ENCODE measurements at regions not wholly inside any gene's neighbourhood (a gene's known extent, or its start where the extent isn't known, plus 50 kb on each side); places are given as distances from the start of the nearest gene placed in this dataset.

GRCh38 chr6:144345451-144345850, 60.3 kb downstream of the UTRN start:
- Histone ChIP-seq H3K36me3 (ENCODE audit: control insufficient read depth, insufficient read depth, low read length) (peaks cover 3% of the 10 kb centered on the region), H3K27ac (ENCODE audit: low read depth, low read length, severe bottlenecking) (no peak overlapping the region), H3K4me3 (ENCODE audit: extremely low read depth, insufficient read depth, low read length, poor library complexity, severe bottlenecking) (no peak overlapping the region), H3K9me3 (ENCODE audit: control insufficient read depth, low read length) (no peaks in the 10 kb centered on the region), H3K4me1 (ENCODE audit: control insufficient read depth, insufficient read depth, low read length, poor library complexity, severe bottlenecking) (peaks cover 25% of the 10 kb centered on the region)
- 71 to 89% methylated on average over 3 to 4 of the region's 4 CpGs for WGBS, 2 experiments (ENCODE audit: insufficient coverage in 2 of 2)

- WGBS, 2 experiments (ENCODE audit: insufficient coverage in 2 of 2), result 80 to 89% methylated on average over 10 of the region's 11 CpGs
- Histone ChIP-seq H3K9me3 (ENCODE audit: control insufficient read depth, low read length) (no peaks in the 10 kb centered on the region), H3K27ac (ENCODE audit: low read depth, low read length, severe bottlenecking) (peak overlapping the region; percentile 59), H3K36me3 (ENCODE audit: control insufficient read depth, insufficient read depth, low read length) (peaks cover 3% of the 10 kb centered on the region), H3K4me3 (ENCODE audit: extremely low read depth, insufficient read depth, low read length, poor library complexity, severe bottlenecking) (no peak overlapping the region), H3K4me1 (ENCODE audit: control insufficient read depth, insufficient read depth, low read length, poor library complexity, severe bottlenecking) (peaks cover 23% of the 10 kb centered on the region)
Observed at GRCh38 chr6:144346719-144347447, 61.7 kb downstream of the UTRN start.

- Histone ChIP-seq H3K27ac (ENCODE audit: low read depth, low read length, severe bottlenecking) (peak overlapping the region; percentile 59), H3K4me3 (ENCODE audit: extremely low read depth, insufficient read depth, low read length, poor library complexity, severe bottlenecking) (no peak overlapping the region), H3K36me3 (ENCODE audit: control insufficient read depth, insufficient read depth, low read length) (peaks cover 3% of the 10 kb centered on the region), H3K4me1 (ENCODE audit: control insufficient read depth, insufficient read depth, low read length, poor library complexity, severe bottlenecking) (peaks cover 23% of the 10 kb centered on the region), H3K9me3 (ENCODE audit: control insufficient read depth, low read length) (no peaks in the 10 kb centered on the region)
Observed at GRCh38 chr6:144347448-144347759, 62.3 kb downstream of the UTRN start.

- WGBS, 2 experiments (ENCODE audit: insufficient coverage in 2 of 2), result 93 to 94% methylated on average over 4 of the region's 5 CpGs
Observed at GRCh38 chr6:144347933-144348332, 62.8 kb downstream of the UTRN start.

GRCh38 chr6:144349690-144350527, 64.8 kb downstream of the UTRN start:
- 58 to 80% methylated on average over 1 to 2 of the region's 8 CpGs for WGBS, 2 experiments (ENCODE audit: insufficient coverage in 2 of 2)
- H3K4me1 ChIP-seq (ENCODE audit: control insufficient read depth, insufficient read depth, low read length, poor library complexity, severe bottlenecking), result peaks cover 14% of the 10 kb centered on the region
- no peaks in the 10 kb centered on the region for H3K9me3 ChIP-seq (ENCODE audit: control insufficient read depth, low read length)
- no peak overlapping the region for H3K4me3 ChIP-seq (ENCODE audit: extremely low read depth, insufficient read depth, low read length, poor library complexity, severe bottlenecking)
- H3K27ac ChIP-seq (ENCODE audit: low read depth, low read length, severe bottlenecking), result peak overlapping the region; percentile 66
- H3K36me3 ChIP-seq (ENCODE audit: control insufficient read depth, insufficient read depth, low read length), result peaks cover 3% of the 10 kb centered on the region

More at GRCh38 chr6:144347933-144348332, 62.8 kb downstream of the UTRN start:
- Histone ChIP-seq H3K4me1 (ENCODE audit: control insufficient read depth, insufficient read depth, low read length, poor library complexity, severe bottlenecking) (peaks cover 23% of the 10 kb centered on the region), H3K9me3 (ENCODE audit: control insufficient read depth, low read length) (no peaks in the 10 kb centered on the region), H3K27ac (ENCODE audit: low read depth, low read length, severe bottlenecking) (no peak overlapping the region), H3K36me3 (ENCODE audit: control insufficient read depth, insufficient read depth, low read length) (peaks cover 3% of the 10 kb centered on the region), H3K4me3 (ENCODE audit: extremely low read depth, insufficient read depth, low read length, poor library complexity, severe bottlenecking) (no peak overlapping the region)

GRCh38 chr6:144350528-144350880, 65.4 kb downstream of the UTRN start:
- Histone ChIP-seq H3K9me3 (ENCODE audit: control insufficient read depth, low read length) (no peaks in the 10 kb centered on the region), H3K4me3 (ENCODE audit: extremely low read depth, insufficient read depth, low read length, poor library complexity, severe bottlenecking) (no peak overlapping the region), H3K27ac (ENCODE audit: low read depth, low read length, severe bottlenecking) (no peak overlapping the region), H3K36me3 (ENCODE audit: control insufficient read depth, insufficient read depth, low read length) (no peaks in the 10 kb centered on the region), H3K4me1 (ENCODE audit: control insufficient read depth, insufficient read depth, low read length, poor library complexity, severe bottlenecking) (peaks cover 14% of the 10 kb centered on the region)
- 90 to 100% methylated on average over 1 to 2 of the region's 2 CpGs for WGBS, 2 experiments (ENCODE audit: insufficient coverage in 2 of 2)

- Histone ChIP-seq H3K27ac (ENCODE audit: low read depth, low read length, severe bottlenecking) (no peak overlapping the region), H3K4me1 (ENCODE audit: control insufficient read depth, insufficient read depth, low read length, poor library complexity, severe bottlenecking) (peaks cover 14% of the 10 kb centered on the region), H3K4me3 (ENCODE audit: extremely low read depth, insufficient read depth, low read length, poor library complexity, severe bottlenecking) (no peak overlapping the region), H3K36me3 (ENCODE audit: control insufficient read depth, insufficient read depth, low read length) (no peaks in the 10 kb centered on the region), H3K9me3 (ENCODE audit: control insufficient read depth, low read length) (no peaks in the 10 kb centered on the region)
- WGBS, 2 experiments (ENCODE audit: insufficient coverage in 2 of 2), result 96 to 97% methylated on average over 6 to 7 of the region's 8 CpGs
Observed at GRCh38 chr6:144351379-144352127, 66.4 kb downstream of the UTRN start.

- Histone ChIP-seq H3K9me3 (ENCODE audit: control insufficient read depth, low read length) (no peaks in the 10 kb centered on the region), H3K4me1 (ENCODE audit: control insufficient read depth, insufficient read depth, low read length, poor library complexity, severe bottlenecking) (peaks cover 9% of the 10 kb centered on the region), H3K4me3 (ENCODE audit: extremely low read depth, insufficient read depth, low read length, poor library complexity, severe bottlenecking) (no peak overlapping the region), H3K36me3 (ENCODE audit: control insufficient read depth, insufficient read depth, low read length) (no peaks in the 10 kb centered on the region), H3K27ac (ENCODE audit: low read depth, low read length, severe bottlenecking) (no peak overlapping the region)
- WGBS, 2 experiments (ENCODE audit: insufficient coverage in 2 of 2), result 100% methylated on average over 1 of the region's 2 CpGs; no CpG with 5 or more reads in 1 of the 2 experiments
Observed at GRCh38 chr6:144352331-144352730, 67.2 kb downstream of the UTRN start.

GRCh38 chr6:144353871-144354314, 68.8 kb downstream of the UTRN start:
- H3K36me3 ChIP-seq (ENCODE audit: control insufficient read depth, insufficient read depth, low read length), result no peaks in the 10 kb centered on the region
- peaks cover 6% of the 10 kb centered on the region for H3K4me1 ChIP-seq (ENCODE audit: control insufficient read depth, insufficient read depth, low read length, poor library complexity, severe bottlenecking)
- no peak overlapping the region for H3K27ac ChIP-seq (ENCODE audit: low read depth, low read length, severe bottlenecking)
- WGBS, 2 experiments (ENCODE audit: insufficient coverage in 2 of 2), result 90 to 95% methylated on average over 5 of the region's 5 CpGs
- H3K4me3 ChIP-seq (ENCODE audit: extremely low read depth, insufficient read depth, low read length, poor library complexity, severe bottlenecking), result no peak overlapping the region
- H3K9me3 ChIP-seq (ENCODE audit: control insufficient read depth, low read length), result no peaks in the 10 kb centered on the region

GRCh38 chr6:144359783-144360182, 74.6 kb downstream of the UTRN start:
- WGBS, 2 experiments (ENCODE audit: insufficient coverage in 2 of 2), result 100% methylated on average over 1 of the region's 1 CpG; no CpG with 5 or more reads in 1 of the 2 experiments
- Histone ChIP-seq H3K4me3 (ENCODE audit: extremely low read depth, insufficient read depth, low read length, poor library complexity, severe bottlenecking) (no peak overlapping the region), H3K27ac (ENCODE audit: low read depth, low read length, severe bottlenecking) (no peak overlapping the region), H3K9me3 (ENCODE audit: control insufficient read depth, low read length) (no peaks in the 10 kb centered on the region), H3K4me1 (ENCODE audit: control insufficient read depth, insufficient read depth, low read length, poor library complexity, severe bottlenecking) (no peaks in the 10 kb centered on the region), H3K36me3 (ENCODE audit: control insufficient read depth, insufficient read depth, low read length) (no peaks in the 10 kb centered on the region)
